ENCODE measurements at regions not wholly inside any gene's neighbourhood (a gene's known extent, or its start where the extent isn't known, plus 50 kb on each side); places are given as distances from the start of the nearest gene placed in this dataset.

GRCh38 chr5:61823781-61824180 lies 482.2 kb upstream of the KIF2A start:
- no peak for DNase-seq (ENCODE audit: low read depth in 2 of 2)

GRCh38 chr5:61824396-61824795 lies 481.6 kb upstream of the KIF2A start:
- no peak for DNase-seq (ENCODE audit: low read depth in 2 of 2)

GRCh38 chr5:61827445-61827975 lies 478.5 kb upstream of the KIF2A start:
- DNase-seq (ENCODE audit: low read depth in 2 of 2) = no peak

GRCh38 chr5:61828856-61829255 lies 477.1 kb upstream of the KIF2A start:
- no peak for DNase-seq (ENCODE audit: low read depth in 2 of 2)

GRCh38 chr5:61831736-61832135 lies 474.3 kb upstream of the KIF2A start:
- DNase-seq (ENCODE audit: low read depth in 2 of 2) = no peak

GRCh38 chr5:61837788-61838187 lies 468.2 kb upstream of the KIF2A start:
- DNase-seq (ENCODE audit: low read depth in 2 of 2) = no peak

- no peak for DNase-seq (ENCODE audit: low read depth in 2 of 2)
These were observed 465.6 kb upstream of the KIF2A start for GRCh38 chr5:61840361-61840760.

- DNase-seq (ENCODE audit: low read depth in 2 of 2) = no peak
These were observed 463.2 kb upstream of the KIF2A start for GRCh38 chr5:61842840-61843239.

- DNase-seq (ENCODE audit: low read depth in 2 of 2) = no peak
These were observed 455.3 kb upstream of the KIF2A start for GRCh38 chr5:61850696-61851095.

GRCh38 chr5:61854531-61854930 lies 451.5 kb upstream of the KIF2A start:
- DNase-seq (ENCODE audit: low read depth in 2 of 2) = no peak

- no peak for DNase-seq (ENCODE audit: low read depth in 2 of 2)
These were observed 445.0 kb upstream of the KIF2A start for GRCh38 chr5:61860978-61861377.

- no peak for DNase-seq (ENCODE audit: low read depth in 2 of 2)
These were observed 439.1 kb upstream of the KIF2A start for GRCh38 chr5:61866930-61867329.

- no peak for DNase-seq (ENCODE audit: low read depth in 2 of 2)
These were observed 436.7 kb upstream of the KIF2A start for GRCh38 chr5:61869333-61869732.

- no peak for DNase-seq (ENCODE audit: low read depth in 2 of 2)
These were observed 427.5 kb upstream of the KIF2A start for GRCh38 chr5:61878471-61878870.

GRCh38 chr5:61881821-61882487 lies 424.1 kb upstream of the KIF2A start:
- no peak for DNase-seq (ENCODE audit: low read depth in 2 of 2)

GRCh38 chr5:61882901-61883500 lies 423.0 kb upstream of the KIF2A start:
- no peak for DNase-seq (ENCODE audit: low read depth in 2 of 2)

- no peak for DNase-seq (ENCODE audit: low read depth in 2 of 2)
These were observed 421.7 kb upstream of the KIF2A start for GRCh38 chr5:61884252-61884855.

- DNase-seq (ENCODE audit: low read depth in 2 of 2) = no peak
These were observed 419.8 kb upstream of the KIF2A start for GRCh38 chr5:61886214-61886613.

- no peak for DNase-seq (ENCODE audit: low read depth in 2 of 2)
These were observed 418.7 kb upstream of the KIF2A start for GRCh38 chr5:61887271-61887670.

- DNase-seq (ENCODE audit: low read depth in 2 of 2) = no peak
These were observed 412.0 kb upstream of the KIF2A start for GRCh38 chr5:61894046-61894445.

- DNase-seq (ENCODE audit: low read depth in 2 of 2) = no peak
These were observed 409.2 kb upstream of the KIF2A start for GRCh38 chr5:61896811-61897210.

GRCh38 chr5:61897251-61897650 lies 408.8 kb upstream of the KIF2A start:
- DNase-seq (ENCODE audit: low read depth in 2 of 2) = no peak

GRCh38 chr5:61901997-61902396 lies 404.0 kb upstream of the KIF2A start:
- no peak for DNase-seq (ENCODE audit: low read depth in 2 of 2)

All from stimulated activated CD4-positive, alpha-beta T cell treated with anti-CD3 and anti-CD28 coated beads, Interleukin-15, amount 100 ng/mL, for 48 hours (primary cell).